ENCODE measurements at regions not wholly inside any gene's neighbourhood (a gene's known extent, or its start where the extent isn't known, plus 50 kb on each side); places are given as distances from the start of the nearest gene placed in this dataset.
A peak's percentile ranks its signal among the peaks of the same experiment; 100 is the strongest.

- Mint-ChIP-seq H3K9me3 (ENCODE audit: low read depth) (peaks cover 4% of the 10 kb centered on the region), H3K36me3 (ENCODE audit: low read depth) (no peaks in the 10 kb centered on the region), H3K4me1 (peaks cover 12% of the 10 kb centered on the region), H3K27me3 (peaks cover 8% of the 10 kb centered on the region), H3K27ac (no peak overlapping the region), H3K4me3 (no peak overlapping the region)
- DNase-seq (peak; percentile 12), ATAC-seq (peak; percentile 55)
- intact Hi-C loops (cut with DNase I, micrococcal nuclease): no loop called here
- POLR2A ChIA-PET: no interaction called here
- CTCF ChIA-PET: no interaction called here
Measured at GRCh38 chr14:34120185-34120977, 169.5 kb upstream of the EGLN3 start.

- intact Hi-C loops (cut with DNase I, micrococcal nuclease): loop anchor here in 1 of 2 experiments (5.0 kb wide), 2 partner anchors 93 to 108 kb away; no protein-coding TSS in a partner anchor
- no peaks in the 10 kb centered on the region for H3K36me3 Mint-ChIP-seq (ENCODE audit: low read depth)
- ATAC-seq (peak; percentile 91), DNase-seq (peak; percentile 11)
- H3K4me1 Mint-ChIP-seq: peaks cover 12% of the 10 kb centered on the region
- peaks cover 9% of the 10 kb centered on the region for H3K27me3 Mint-ChIP-seq
- no peak overlapping the region for H3K27ac Mint-ChIP-seq
- no peak overlapping the region for H3K4me3 Mint-ChIP-seq
- ChIA-PET POLR2A (interaction anchor here (0.6 kb wide), 1 partner anchor 94 kb away, joined by 3 read pairs; no protein-coding TSS in a partner anchor), CTCF (interaction anchor here (0.6 kb wide), 1 partner anchor 11 kb away, joined by 3 read pairs; no protein-coding TSS in a partner anchor)
- H3K9me3 Mint-ChIP-seq (ENCODE audit: low read depth): peaks cover 4% of the 10 kb centered on the region
Measured at GRCh38 chr14:34119107-34119858, 168.4 kb upstream of the EGLN3 start.

- Mint-ChIP-seq H3K36me3 (ENCODE audit: low read depth) (no peaks in the 10 kb centered on the region), H3K4me3 (no peak overlapping the region), H3K27ac (no peak overlapping the region), H3K4me1 (no peaks in the 10 kb centered on the region), H3K27me3 (peaks cover 8% of the 10 kb centered on the region), H3K9me3 (ENCODE audit: low read depth) (peaks cover 4% of the 10 kb centered on the region)
- DNase-seq (no peak), ATAC-seq (no peak)
- ChIA-PET CTCF (interaction anchor here (1.3 kb wide), 1 partner anchor 23 kb away, joined by 3 read pairs; no protein-coding TSS in a partner anchor), POLR2A (no interaction called here)
- intact Hi-C loops (cut with DNase I, micrococcal nuclease): no loop called here
Measured at GRCh38 chr14:34113991-34114390, 163.1 kb upstream of the EGLN3 start.

GRCh38 chr14:34113005-34113511 is 162.2 kb upstream of the EGLN3 start:
- no peaks in the 10 kb centered on the region for H3K36me3 Mint-ChIP-seq (ENCODE audit: low read depth)
- no peak for ATAC-seq
- no peaks in the 10 kb centered on the region for H3K4me1 Mint-ChIP-seq
- no peak overlapping the region for H3K4me3 Mint-ChIP-seq
- POLR2A ChIA-PET: no interaction called here
- H3K9me3 Mint-ChIP-seq (ENCODE audit: low read depth): peaks cover 4% of the 10 kb centered on the region
- peaks cover 8% of the 10 kb centered on the region for H3K27me3 Mint-ChIP-seq
- CTCF ChIA-PET: interaction anchor here (1.3 to 1.8 kb wide), 2 partner anchors 14 to 22 kb away, joined by 3 to 8 read pairs; no protein-coding TSS in a partner anchor
- no peak overlapping the region for H3K27ac Mint-ChIP-seq
- intact Hi-C loops (cut with DNase I, micrococcal nuclease): no loop called here
- DNase-seq: no peak

GRCh38 chr14:34111953-34112352 is 161.1 kb upstream of the EGLN3 start:
- ATAC-seq (no peak), DNase-seq (no peak)
- Mint-ChIP-seq H3K4me3 (no peak overlapping the region), H3K4me1 (no peaks in the 10 kb centered on the region), H3K27me3 (peaks cover 8% of the 10 kb centered on the region), H3K36me3 (ENCODE audit: low read depth) (no peaks in the 10 kb centered on the region), H3K27ac (no peak overlapping the region), H3K9me3 (ENCODE audit: low read depth) (peaks cover 4% of the 10 kb centered on the region)
- ChIA-PET CTCF (interaction anchor here (1.8 kb wide), 1 partner anchor 13 kb away, joined by 8 read pairs; no protein-coding TSS in a partner anchor), POLR2A (no interaction called here)
- intact Hi-C loops (cut with DNase I, micrococcal nuclease): no loop called here

- no peaks in the 10 kb centered on the region for H3K36me3 Mint-ChIP-seq (ENCODE audit: low read depth)
- intact Hi-C loops (cut with DNase I, micrococcal nuclease): no loop called here
- peaks cover 4% of the 10 kb centered on the region for H3K9me3 Mint-ChIP-seq (ENCODE audit: low read depth)
- H3K4me1 Mint-ChIP-seq: no peaks in the 10 kb centered on the region
- POLR2A ChIA-PET: no interaction called here
- DNase-seq (no peak), ATAC-seq (no peak)
- H3K27me3 Mint-ChIP-seq: peaks cover 8% of the 10 kb centered on the region
- H3K27ac Mint-ChIP-seq: no peak overlapping the region
- H3K4me3 Mint-ChIP-seq: no peak overlapping the region
- CTCF ChIA-PET: no interaction called here
Measured at GRCh38 chr14:34111505-34111904, 160.6 kb upstream of the EGLN3 start.

- ChIA-PET CTCF (no interaction called here), POLR2A (no interaction called here)
- DNase-seq: no peak
- no peaks in the 10 kb centered on the region for H3K4me1 Mint-ChIP-seq
- H3K27ac Mint-ChIP-seq: no peak overlapping the region
- no peaks in the 10 kb centered on the region for H3K36me3 Mint-ChIP-seq (ENCODE audit: low read depth)
- no peaks in the 10 kb centered on the region for H3K9me3 Mint-ChIP-seq (ENCODE audit: low read depth)
- H3K4me3 Mint-ChIP-seq: no peak overlapping the region
- intact Hi-C loops (cut with DNase I, micrococcal nuclease): no loop called here
- H3K27me3 Mint-ChIP-seq: peaks cover 4% of the 10 kb centered on the region
- ATAC-seq: peak; percentile 60
Measured at GRCh38 chr14:34110531-34110930, 159.7 kb upstream of the EGLN3 start.

- intact Hi-C loops (cut with DNase I, micrococcal nuclease): no loop called here
- no peaks in the 10 kb centered on the region for H3K27me3 Mint-ChIP-seq
- H3K27ac Mint-ChIP-seq: no peak overlapping the region
- ChIA-PET POLR2A (no interaction called here), CTCF (interaction anchor here (1.3 to 1.4 kb wide), 2 partner anchors 9 to 20 kb away, joined by 4 to 5 read pairs; no protein-coding TSS in a partner anchor)
- no peak overlapping the region for H3K4me3 Mint-ChIP-seq
- no peaks in the 10 kb centered on the region for H3K4me1 Mint-ChIP-seq
- ATAC-seq (no peak), DNase-seq (no peak)
- no peaks in the 10 kb centered on the region for H3K36me3 Mint-ChIP-seq (ENCODE audit: low read depth)
- no peaks in the 10 kb centered on the region for H3K9me3 Mint-ChIP-seq (ENCODE audit: low read depth)
Measured at GRCh38 chr14:34107441-34107840, 156.6 kb upstream of the EGLN3 start.

GRCh38 chr14:34106310-34106709 is 155.4 kb upstream of the EGLN3 start:
- ChIA-PET POLR2A (no interaction called here), CTCF (interaction anchor here (0.6 to 1.4 kb wide), 2 partner anchors 8 to 122 kb away, joined by 4 to 5 read pairs; no protein-coding TSS in a partner anchor)
- intact Hi-C loops (cut with DNase I, micrococcal nuclease): no loop called here
- Mint-ChIP-seq H3K36me3 (ENCODE audit: low read depth) (no peaks in the 10 kb centered on the region), H3K27ac (no peak overlapping the region), H3K27me3 (no peaks in the 10 kb centered on the region), H3K4me3 (no peak overlapping the region), H3K4me1 (no peaks in the 10 kb centered on the region), H3K9me3 (ENCODE audit: low read depth) (no peaks in the 10 kb centered on the region)
- ATAC-seq: no peak
- no peak for DNase-seq

GRCh38 chr14:34104489-34105397 is 153.9 kb upstream of the EGLN3 start:
- Mint-ChIP-seq H3K4me3 (no peak overlapping the region), H3K27ac (no peak overlapping the region), H3K27me3 (no peaks in the 10 kb centered on the region), H3K9me3 (ENCODE audit: low read depth) (no peaks in the 10 kb centered on the region), H3K4me1 (no peaks in the 10 kb centered on the region), H3K36me3 (ENCODE audit: low read depth) (no peaks in the 10 kb centered on the region)
- ChIA-PET POLR2A (no interaction called here), CTCF (no interaction called here)
- DNase-seq: no peak
- no peak for ATAC-seq
- intact Hi-C loops (cut with DNase I, micrococcal nuclease): no loop called here

- ATAC-seq (no peak), DNase-seq (no peak)
- no peaks in the 10 kb centered on the region for H3K36me3 Mint-ChIP-seq (ENCODE audit: low read depth)
- intact Hi-C loops (cut with DNase I, micrococcal nuclease): no loop called here
- no peaks in the 10 kb centered on the region for H3K27me3 Mint-ChIP-seq
- H3K27ac Mint-ChIP-seq: no peak overlapping the region
- POLR2A ChIA-PET: no interaction called here
- no peaks in the 10 kb centered on the region for H3K9me3 Mint-ChIP-seq (ENCODE audit: low read depth)
- H3K4me1 Mint-ChIP-seq: no peaks in the 10 kb centered on the region
- CTCF ChIA-PET: no interaction called here
- H3K4me3 Mint-ChIP-seq: no peak overlapping the region
Measured at GRCh38 chr14:34103176-34103575, 152.3 kb upstream of the EGLN3 start.

All from activated CD4-positive, alpha-beta T cell treated with anti-CD3 and anti-CD28 coated beads for 36 hours (primary cell).